ENCODE measurements at regions not wholly inside any gene's neighbourhood (a gene's known extent, or its start where the extent isn't known, plus 50 kb on each side); places are given as distances from the start of the nearest gene placed in this dataset.

GRCh38 chr3:192077795-192078497 is 617.0 kb downstream of the PYDC2 start:
- Histone ChIP-seq H3K4me3 (no peak overlapping the region), H3K27ac (no peak overlapping the region), H3K36me3 (no peaks in the 10 kb centered on the region), H3K4me1 (no peaks in the 10 kb centered on the region), H3K27me3 (no peaks in the 10 kb centered on the region), H3K9me3 (no peaks in the 10 kb centered on the region)
- in situ Hi-C loops (cut with MboI; ENCODE audit: low sequenced_read_pairs in 4 of 4) (no loop called here), intact Hi-C loops (cut with DNase I; ENCODE audit: low total_unique reads) (no loop called here)
- no peak for DNase-seq
- no peak for ATAC-seq
- TF ChIP-seq POLR2A (IDR thresholded peaks at IDR 0.05), result no peak
- TF ChIP-seq, protein P1, sequence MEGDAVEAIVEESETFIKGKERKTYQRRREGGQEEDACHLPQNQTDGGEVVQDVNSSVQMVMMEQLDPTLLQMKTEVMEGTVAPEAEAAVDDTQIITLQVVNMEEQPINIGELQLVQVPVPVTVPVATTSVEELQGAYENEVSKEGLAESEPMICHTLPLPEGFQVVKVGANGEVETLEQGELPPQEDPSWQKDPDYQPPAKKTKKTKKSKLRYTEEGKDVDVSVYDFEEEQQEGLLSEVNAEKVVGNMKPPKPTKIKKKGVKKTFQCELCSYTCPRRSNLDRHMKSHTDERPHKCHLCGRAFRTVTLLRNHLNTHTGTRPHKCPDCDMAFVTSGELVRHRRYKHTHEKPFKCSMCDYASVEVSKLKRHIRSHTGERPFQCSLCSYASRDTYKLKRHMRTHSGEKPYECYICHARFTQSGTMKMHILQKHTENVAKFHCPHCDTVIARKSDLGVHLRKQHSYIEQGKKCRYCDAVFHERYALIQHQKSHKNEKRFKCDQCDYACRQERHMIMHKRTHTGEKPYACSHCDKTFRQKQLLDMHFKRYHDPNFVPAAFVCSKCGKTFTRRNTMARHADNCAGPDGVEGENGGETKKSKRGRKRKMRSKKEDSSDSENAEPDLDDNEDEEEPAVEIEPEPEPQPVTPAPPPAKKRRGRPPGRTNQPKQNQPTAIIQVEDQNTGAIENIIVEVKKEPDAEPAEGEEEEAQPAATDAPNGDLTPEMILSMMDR (IDR thresholded peaks at IDR 0.05 in 4 of 5, conservative IDR thresholded peaks at IDR 0.05 in 1 of 5), result no peak

- TF ChIP-seq POLR2A (IDR thresholded peaks at IDR 0.05), result no peak
- DNase-seq (no peak), ATAC-seq (no peak)
- Histone ChIP-seq H3K4me1 (no peaks in the 10 kb centered on the region), H3K4me3 (no peak overlapping the region), H3K27ac (no peak overlapping the region), H3K27me3 (no peaks in the 10 kb centered on the region), H3K36me3 (no peaks in the 10 kb centered on the region), H3K9me3 (no peaks in the 10 kb centered on the region)
- intact Hi-C loops (cut with DNase I; ENCODE audit: low total_unique reads), result no loop called here
- in situ Hi-C loops (cut with MboI; ENCODE audit: low sequenced_read_pairs in 4 of 4), result no loop called here
Observed at GRCh38 chr3:192079098-192079497, 618.1 kb downstream of the PYDC2 start.

DNA sequence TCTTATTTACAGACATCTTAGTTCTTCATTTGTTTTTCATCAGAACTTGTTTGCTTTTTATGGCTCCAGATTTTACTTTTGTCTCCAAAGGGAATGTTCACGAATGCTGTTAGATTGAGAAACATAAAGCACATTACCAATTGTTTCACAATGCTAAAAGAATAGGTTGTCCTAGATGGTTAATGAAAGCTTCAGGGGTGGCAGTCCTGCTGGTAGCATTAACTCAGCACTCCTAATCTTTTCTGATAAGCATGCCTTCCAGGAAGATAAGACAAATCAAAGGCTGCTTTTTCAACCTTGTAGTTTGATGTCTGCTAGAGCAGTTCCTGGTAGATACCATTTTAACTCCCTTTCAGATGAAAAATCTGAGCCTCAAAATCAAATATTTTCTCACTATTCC is 619.4 kb downstream of the PYDC2 start:
- no peak for TF ChIP-seq POLR2A (IDR thresholded peaks at IDR 0.05)
- TF ChIP-seq, protein P1 (IDR thresholded peaks at IDR 0.05 in 4 of 5, conservative IDR thresholded peaks at IDR 0.05 in 1 of 5), result no peak
- no peaks in the 10 kb centered on the region for H3K27me3 ChIP-seq
- intact Hi-C loops (cut with DNase I; ENCODE audit: low total_unique reads) (no loop called here), in situ Hi-C loops (cut with MboI; ENCODE audit: low sequenced_read_pairs in 4 of 4) (no loop called here)
- H3K4me3 ChIP-seq, result no peak overlapping the region
- no peaks in the 10 kb centered on the region for H3K4me1 ChIP-seq
- no peak overlapping the region for H3K27ac ChIP-seq
- ATAC-seq, result no peak
- H3K9me3 ChIP-seq, result no peaks in the 10 kb centered on the region
- no peaks in the 10 kb centered on the region for H3K36me3 ChIP-seq
- DNase-seq, result no peak

DNA sequence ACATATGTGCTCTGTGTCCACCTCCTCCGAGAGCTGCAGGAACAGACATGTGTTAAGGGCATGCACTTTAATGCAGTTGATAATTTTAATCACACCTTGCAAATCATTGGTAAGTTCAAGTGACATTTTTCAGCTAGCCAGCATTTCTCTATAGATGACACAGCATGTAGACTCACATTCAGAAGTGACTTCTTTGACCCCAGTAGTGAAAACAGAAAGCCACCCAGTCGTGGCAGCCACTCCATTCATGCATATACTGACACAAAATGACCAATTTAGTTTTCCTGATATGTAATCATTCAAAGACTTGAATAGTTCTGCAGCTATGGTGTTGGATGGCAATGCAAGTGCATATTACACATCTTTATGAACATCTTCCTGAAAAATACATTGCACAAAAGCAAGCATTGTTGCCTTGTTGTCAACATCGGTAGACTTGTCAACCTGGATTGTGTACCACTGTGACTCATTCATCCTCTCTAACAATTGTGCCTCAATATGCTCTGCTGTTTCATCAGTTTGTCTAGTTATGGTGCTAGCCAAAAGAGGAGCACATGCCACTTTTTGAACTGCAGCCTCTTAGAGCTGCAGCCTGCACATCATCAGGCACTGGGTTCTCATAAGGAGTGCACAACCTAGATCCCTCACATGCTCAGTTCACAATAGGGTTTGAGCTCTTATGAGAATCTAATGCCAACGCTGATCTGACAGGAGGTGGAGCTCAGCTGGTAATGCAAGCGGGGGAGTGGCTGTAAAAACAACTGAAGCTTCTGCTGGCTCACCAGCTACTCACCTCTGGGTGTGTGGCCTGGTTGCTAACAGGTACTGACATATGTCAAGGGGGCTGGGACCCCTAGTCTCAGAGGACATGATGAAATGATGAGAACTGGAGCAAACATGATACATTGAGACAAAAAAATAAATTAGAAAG is 622.0 kb downstream of the PYDC2 start:
- Histone ChIP-seq H3K9me3 (no peaks in the 10 kb centered on the region), H3K4me3 (no peak overlapping the region), H3K4me1 (no peaks in the 10 kb centered on the region), H3K36me3 (no peaks in the 10 kb centered on the region), H3K27ac (no peak overlapping the region), H3K27me3 (no peaks in the 10 kb centered on the region)
- in situ Hi-C loops (cut with MboI; ENCODE audit: low sequenced_read_pairs in 4 of 4), result no loop called here
- ATAC-seq (no peak), DNase-seq (no peak)
- intact Hi-C loops (cut with DNase I; ENCODE audit: low total_unique reads), result no loop called here
- TF ChIP-seq POLR2A (IDR thresholded peaks at IDR 0.05), result no peak
- TF ChIP-seq, protein P1 (IDR thresholded peaks at IDR 0.05 in 4 of 5, conservative IDR thresholded peaks at IDR 0.05 in 1 of 5), result no peak

Data from gastrocnemius medialis (tissue), 4 donors.